ENCODE measurements at regions not wholly inside any gene's neighbourhood (a gene's known extent, or its start where the extent isn't known, plus 50 kb on each side); places are given as distances from the start of the nearest gene placed in this dataset.

GRCh38 chr6:92485487-92485886 lies 933.9 kb downstream of the EPHA7 start:
- no peaks in the 10 kb centered on the region for H3K4me1 ChIP-seq (ENCODE audit: insufficient read depth)
- no peaks in the 10 kb centered on the region for H3K9me3 ChIP-seq (ENCODE audit: low read depth)
- H3K4me2 ChIP-seq: no peak overlapping the region
- H3K4me3 ChIP-seq: no peak overlapping the region
- no peak overlapping the region for H2AFZ ChIP-seq
- H3K9me2 ChIP-seq (replicated peaks; ENCODE audit: insufficient read depth): no peaks in the 10 kb centered on the region
- no peaks in the 10 kb centered on the region for H4K20me1 ChIP-seq (ENCODE audit: insufficient read depth, poor library complexity, severe bottlenecking)
- TF ChIP-seq EZH2phosphoT487 (IDR thresholded peaks at IDR 0.05; ENCODE audit: low read depth, severe bottlenecking, unreplicated experiment) (no peak), EZH2 (IDR thresholded peaks at IDR 0.05; ENCODE audit: borderline replicate concordance) (no peak), CTCF (IDR thresholded peaks at IDR 0.05; ENCODE audit: poor library complexity) (no peak)
- no peaks in the 10 kb centered on the region for H3K79me2 ChIP-seq
- no peaks in the 10 kb centered on the region for H3K36me3 ChIP-seq (replicated peaks; ENCODE audit: insufficient read depth, low read depth)
- no peak overlapping the region for H3K27ac ChIP-seq
- H3K27me3 ChIP-seq: no peaks in the 10 kb centered on the region
- 86% methylated on average over 4 of the region's 4 CpGs for WGBS (ENCODE audit: low lambda C conversion rate, missing lambda C conversion rate)
- no peak for DNase-seq (ENCODE audit: low spot score)

DNA sequence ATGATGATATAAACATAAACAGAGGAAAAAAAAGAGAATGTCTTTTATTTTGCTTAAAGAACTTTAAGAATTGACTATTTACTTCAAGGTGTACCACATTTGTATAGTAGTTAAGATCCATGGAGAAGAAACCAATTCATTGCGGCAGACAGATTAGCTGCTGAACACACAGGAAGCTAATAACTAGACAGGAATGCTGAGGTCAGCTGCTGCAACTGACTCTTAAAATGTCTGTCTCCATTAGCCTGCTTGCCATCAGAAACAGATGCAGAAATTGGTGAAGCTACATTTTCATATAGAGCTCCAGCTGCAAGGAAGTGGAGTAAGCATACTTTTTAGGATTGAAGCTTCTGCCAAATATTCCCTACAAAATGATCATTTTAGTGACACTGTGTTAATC lies 939.5 kb downstream of the EPHA7 start:
- Histone ChIP-seq H3K4me3 (no peak overlapping the region), H3K36me3 (replicated peaks; ENCODE audit: insufficient read depth, low read depth) (no peaks in the 10 kb centered on the region), H2AFZ (no peak overlapping the region), H3K27me3 (no peaks in the 10 kb centered on the region), H3K9me2 (replicated peaks; ENCODE audit: insufficient read depth) (no peaks in the 10 kb centered on the region), H3K9me3 (ENCODE audit: low read depth) (no peaks in the 10 kb centered on the region), H3K27ac (no peak overlapping the region), H4K20me1 (ENCODE audit: insufficient read depth, poor library complexity, severe bottlenecking) (no peaks in the 10 kb centered on the region), H3K4me2 (no peak overlapping the region), H3K79me2 (no peaks in the 10 kb centered on the region), H3K4me1 (ENCODE audit: insufficient read depth) (no peaks in the 10 kb centered on the region)
- WGBS (ENCODE audit: low lambda C conversion rate, missing lambda C conversion rate): 17% methylated on average over 1 of the region's 1 CpG
- no peak for DNase-seq (ENCODE audit: low spot score)
- TF ChIP-seq EZH2phosphoT487 (IDR thresholded peaks at IDR 0.05; ENCODE audit: low read depth, severe bottlenecking, unreplicated experiment) (no peak), CTCF (IDR thresholded peaks at IDR 0.05; ENCODE audit: poor library complexity) (no peak), EZH2 (IDR thresholded peaks at IDR 0.05; ENCODE audit: borderline replicate concordance) (no peak)

DNA sequence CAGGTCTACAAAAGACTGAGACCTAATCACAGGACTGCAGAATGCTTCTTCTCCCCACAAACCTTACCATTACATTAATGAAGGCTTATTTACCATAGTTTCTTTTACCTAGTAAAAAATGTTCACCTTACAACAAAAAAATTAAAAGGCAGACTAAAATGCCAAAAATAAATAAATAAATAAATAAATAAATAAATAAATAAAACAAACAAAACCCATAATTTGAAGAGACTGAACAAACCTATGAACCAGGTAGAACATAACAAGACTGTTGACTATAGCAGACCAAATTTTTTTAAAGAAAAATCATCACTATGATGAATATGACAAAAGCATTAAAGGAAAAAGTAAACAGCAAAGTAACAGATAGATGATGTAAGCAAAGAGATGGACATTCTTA lies 946.3 kb downstream of the EPHA7 start:
- H3K27me3 ChIP-seq: no peaks in the 10 kb centered on the region
- H3K9me2 ChIP-seq (replicated peaks; ENCODE audit: insufficient read depth): no peaks in the 10 kb centered on the region
- no peak for DNase-seq (ENCODE audit: low spot score)
- no peak overlapping the region for H2AFZ ChIP-seq
- no peaks in the 10 kb centered on the region for H3K79me2 ChIP-seq
- TF ChIP-seq CTCF (IDR thresholded peaks at IDR 0.05; ENCODE audit: poor library complexity) (no peak), EZH2phosphoT487 (IDR thresholded peaks at IDR 0.05; ENCODE audit: low read depth, severe bottlenecking, unreplicated experiment) (no peak), EZH2 (IDR thresholded peaks at IDR 0.05; ENCODE audit: borderline replicate concordance) (no peak)
- H3K4me2 ChIP-seq: no peak overlapping the region
- H3K36me3 ChIP-seq (replicated peaks; ENCODE audit: insufficient read depth, low read depth): no peaks in the 10 kb centered on the region
- H3K9me3 ChIP-seq (ENCODE audit: low read depth): no peaks in the 10 kb centered on the region
- H3K4me3 ChIP-seq: no peak overlapping the region
- H3K4me1 ChIP-seq (ENCODE audit: insufficient read depth): no peaks in the 10 kb centered on the region
- no peaks in the 10 kb centered on the region for H4K20me1 ChIP-seq (ENCODE audit: insufficient read depth, poor library complexity, severe bottlenecking)
- no peak overlapping the region for H3K27ac ChIP-seq

DNA sequence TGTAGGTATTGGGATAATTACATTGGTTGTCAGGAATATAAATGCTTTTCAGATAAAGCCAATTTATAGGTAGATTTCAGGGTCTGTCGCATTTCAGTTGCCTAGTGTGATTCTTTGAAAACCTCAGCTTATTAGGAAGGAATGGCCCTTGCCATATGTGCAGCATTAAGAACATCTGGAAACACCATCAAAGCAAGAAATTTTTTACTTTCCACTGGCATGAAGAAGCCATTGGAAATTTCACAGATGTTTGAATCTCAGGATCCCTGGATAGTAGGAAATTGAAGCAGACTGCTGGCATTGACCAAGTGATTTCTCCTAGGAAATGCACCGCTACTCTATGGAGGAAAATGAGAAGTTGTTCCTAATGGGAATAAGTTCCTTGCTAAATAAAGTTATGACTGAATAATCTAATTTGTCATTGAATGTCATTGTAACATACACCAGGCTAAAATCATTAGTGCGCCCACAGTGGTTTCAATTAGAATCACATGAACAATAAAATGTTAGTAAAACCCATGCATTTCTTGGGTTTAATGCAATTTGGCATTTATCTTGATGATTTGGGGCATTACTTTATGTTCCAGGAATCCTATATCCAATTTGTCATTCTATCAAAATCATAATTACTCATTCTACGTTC lies 950.1 kb downstream of the EPHA7 start:
- DNase-seq (ENCODE audit: low spot score): no peak
- Histone ChIP-seq H4K20me1 (ENCODE audit: insufficient read depth, poor library complexity, severe bottlenecking) (no peaks in the 10 kb centered on the region), H3K9me3 (ENCODE audit: low read depth) (no peaks in the 10 kb centered on the region), H3K27ac (no peak overlapping the region), H3K79me2 (no peaks in the 10 kb centered on the region), H3K9me2 (replicated peaks; ENCODE audit: insufficient read depth) (no peaks in the 10 kb centered on the region), H3K4me1 (ENCODE audit: insufficient read depth) (no peaks in the 10 kb centered on the region), H3K4me2 (no peak overlapping the region), H3K27me3 (no peaks in the 10 kb centered on the region), H3K4me3 (no peak overlapping the region), H3K36me3 (replicated peaks; ENCODE audit: insufficient read depth, low read depth) (no peaks in the 10 kb centered on the region), H2AFZ (no peak overlapping the region)
- 68% methylated on average over 4 of the region's 4 CpGs for WGBS (ENCODE audit: low lambda C conversion rate, missing lambda C conversion rate)
- TF ChIP-seq EZH2phosphoT487 (IDR thresholded peaks at IDR 0.05; ENCODE audit: low read depth, severe bottlenecking, unreplicated experiment) (no peak), EZH2 (IDR thresholded peaks at IDR 0.05; ENCODE audit: borderline replicate concordance) (no peak), CTCF (IDR thresholded peaks at IDR 0.05; ENCODE audit: poor library complexity) (no peak)

Measured in hepatocyte (in vitro differentiated cells).